MCF 10A (cell line): ENCODE measurements at regions not wholly inside any gene's neighbourhood (a gene's known extent, or its start where the extent isn't known, plus 50 kb on each side); places are given as distances from the start of the nearest gene placed in this dataset.
"Not testable (repeated sequence)": the region's sequence is repeated elsewhere in the genome, so short reads cannot be mapped to it uniquely, and the experiment has no call there.

Experiments used
- BruUV-seq: library from RNA; stranded (reverse); fragments of 400-500 nt; replicated peaks from 2 replicates; lab custom pipeline; 2021; lab: Mats Ljungman, UMichigan
- CTCF ChIA-PET: fragments of 300-600 bp; sonication (Branson Sonifier 250); formaldehyde crosslinking; extraction: SDS; loops from one replicate; lab custom pipeline; 2021; ENCODE audit warnings: antibody characterized with exemption, inconsistent platforms; lab: Yijun Ruan, JAX
- POLR2A ChIA-PET: fragments of 300-600, 350-650 bp; sonication (Branson Sonifier 250); formaldehyde crosslinking; extraction: SDS; loops from one replicate; lab custom pipeline; 2020; ENCODE audit warnings: antibody characterized with exemption, inconsistent platforms; lab: Yijun Ruan, JAX
- DNase-seq: peaks from one replicate; pipeline ENCODE4 v3.0.0-alpha.2; 2018; ENCODE audit not compliant: unreplicated experiment
- H3K27ac Mint-ChIP-seq: one replicate; pipeline ENCODE4 v1.8.0; 2022; ENCODE audit warnings: mild to moderate bottlenecking, low read depth, mixed read lengths; ENCODE audit not compliant: unreplicated experiment
- H3K27me3 Mint-ChIP-seq: one replicate; pipeline ENCODE4 v1.8.0; 2022; ENCODE audit warnings: mixed read lengths; ENCODE audit not compliant: insufficient read depth, unreplicated experiment
- H3K36me3 Mint-ChIP-seq: one replicate; pipeline ENCODE4 v1.8.0; 2022; ENCODE audit warnings: mild to moderate bottlenecking, moderate library complexity, mixed read lengths; ENCODE audit not compliant: insufficient read depth, unreplicated experiment
- H3K4me1 Mint-ChIP-seq: one replicate; pipeline ENCODE4 v1.8.0; 2022; ENCODE audit warnings: mixed read lengths; ENCODE audit not compliant: insufficient read depth, unreplicated experiment
- H3K4me3 Mint-ChIP-seq: one replicate; pipeline ENCODE4 v1.8.0; 2022; ENCODE audit warnings: mild to moderate bottlenecking, moderate library complexity, mixed read lengths; ENCODE audit not compliant: unreplicated experiment
- H3K9me3 Mint-ChIP-seq: one replicate; pipeline ENCODE4 v1.8.0; 2022; ENCODE audit warnings: mixed read lengths; ENCODE audit not compliant: unreplicated experiment
- intact Hi-C: fragments of 100-400 bp; cut with micrococcal nuclease; formaldehyde crosslinking; loops from 2 replicates; pipeline ENCODE4 v1.14.1; 2022
- TF ChIP-seq, protein P1 (sequence below): fragments of 200-600 bp; IDR thresholded peaks from one replicate; pipeline ENCODE4 v1.8.0; 2022; ENCODE audit warnings: antibody characterized with exemption, mild to moderate bottlenecking; ENCODE audit not compliant: unreplicated experiment

DNA sequence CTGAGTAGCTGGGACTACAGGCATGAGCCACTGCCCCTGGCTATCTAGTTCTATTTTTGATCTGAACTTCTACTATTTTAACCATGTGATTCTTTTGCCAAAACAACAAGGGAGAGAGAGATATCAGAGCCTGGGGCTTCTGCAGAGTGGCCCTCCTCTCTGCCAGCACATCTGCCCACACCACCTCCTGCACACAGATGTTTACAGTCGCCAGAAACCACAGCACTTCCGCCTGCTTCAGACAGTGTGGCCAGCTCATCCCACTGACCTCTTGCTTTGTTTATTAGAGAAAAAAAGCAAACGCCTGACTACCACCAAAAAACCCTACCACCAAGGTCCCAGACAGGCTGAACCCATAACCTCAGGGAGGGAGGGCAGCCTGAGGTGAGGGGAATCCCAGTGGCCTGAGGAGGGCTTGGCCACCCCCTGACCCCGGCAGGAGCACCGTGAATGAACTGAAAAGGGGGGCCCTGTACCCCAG, 85.9 kb upstream of the ABHD2 start:
- H3K9me3 Mint-ChIP-seq = no peaks in the 10 kb centered on the region
- peaks cover 5% of the 10 kb centered on the region for H3K4me1 Mint-ChIP-seq
- no peak overlapping the region for H3K27ac Mint-ChIP-seq
- TF ChIP-seq, protein P1, sequence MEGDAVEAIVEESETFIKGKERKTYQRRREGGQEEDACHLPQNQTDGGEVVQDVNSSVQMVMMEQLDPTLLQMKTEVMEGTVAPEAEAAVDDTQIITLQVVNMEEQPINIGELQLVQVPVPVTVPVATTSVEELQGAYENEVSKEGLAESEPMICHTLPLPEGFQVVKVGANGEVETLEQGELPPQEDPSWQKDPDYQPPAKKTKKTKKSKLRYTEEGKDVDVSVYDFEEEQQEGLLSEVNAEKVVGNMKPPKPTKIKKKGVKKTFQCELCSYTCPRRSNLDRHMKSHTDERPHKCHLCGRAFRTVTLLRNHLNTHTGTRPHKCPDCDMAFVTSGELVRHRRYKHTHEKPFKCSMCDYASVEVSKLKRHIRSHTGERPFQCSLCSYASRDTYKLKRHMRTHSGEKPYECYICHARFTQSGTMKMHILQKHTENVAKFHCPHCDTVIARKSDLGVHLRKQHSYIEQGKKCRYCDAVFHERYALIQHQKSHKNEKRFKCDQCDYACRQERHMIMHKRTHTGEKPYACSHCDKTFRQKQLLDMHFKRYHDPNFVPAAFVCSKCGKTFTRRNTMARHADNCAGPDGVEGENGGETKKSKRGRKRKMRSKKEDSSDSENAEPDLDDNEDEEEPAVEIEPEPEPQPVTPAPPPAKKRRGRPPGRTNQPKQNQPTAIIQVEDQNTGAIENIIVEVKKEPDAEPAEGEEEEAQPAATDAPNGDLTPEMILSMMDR = no peak
- CTCF ChIA-PET = interaction anchor here (0.7 to 2.1 kb wide), 3 partner anchors 98 to 176 kb away, joined by 4 to 7 read pairs (median 5); no protein-coding TSS in a partner anchor
- DNase-seq = peak; percentile 14
- peaks cover 12% of the 10 kb centered on the region for H3K27me3 Mint-ChIP-seq
- intact Hi-C loops = no loop called here
- no peaks in the 10 kb centered on the region for H3K36me3 Mint-ChIP-seq
- H3K4me3 Mint-ChIP-seq = no peak overlapping the region
- no TSS peak for BruUV-seq
- POLR2A ChIA-PET = no interaction called here

DNA sequence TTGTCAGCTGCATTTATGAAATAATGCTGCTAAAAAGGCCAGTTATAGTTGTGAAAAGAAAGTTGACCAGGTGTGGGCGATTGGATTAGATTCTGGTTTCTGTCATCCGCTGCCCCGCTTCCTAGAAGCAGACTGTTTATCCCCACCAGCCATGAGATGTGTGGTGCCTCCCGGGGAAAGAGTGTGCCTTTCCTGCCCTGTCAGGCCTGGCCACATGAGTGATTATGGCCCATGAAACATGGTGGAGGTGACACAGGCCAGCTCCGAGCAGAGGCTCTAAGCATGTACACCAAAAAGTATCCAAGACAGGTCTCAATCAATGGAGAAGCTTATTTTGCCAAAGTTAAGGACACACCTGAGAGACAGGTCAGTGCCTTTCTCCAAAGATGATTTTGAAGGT, 85.4 kb upstream of the ABHD2 start:
- no peak overlapping the region for H3K27ac Mint-ChIP-seq
- ChIA-PET CTCF (interaction anchor here (0.6 to 2.1 kb wide), 7 partner anchors 46 to 175 kb away, joined by 3 to 7 read pairs (median 4); no protein-coding TSS in a partner anchor), POLR2A (interaction anchor here (1.2 kb wide), 1 partner anchor 45 kb away, joined by 3 read pairs; no protein-coding TSS in a partner anchor)
- H3K27me3 Mint-ChIP-seq = peaks cover 12% of the 10 kb centered on the region
- H3K9me3 Mint-ChIP-seq = no peaks in the 10 kb centered on the region
- H3K4me1 Mint-ChIP-seq = peaks cover 5% of the 10 kb centered on the region
- BruUV-seq = no TSS peak
- H3K4me3 Mint-ChIP-seq = no peak overlapping the region
- H3K36me3 Mint-ChIP-seq = no peaks in the 10 kb centered on the region
- intact Hi-C loops = no loop called here
- no peak for DNase-seq
- TF ChIP-seq, protein P1 = no peak

DNA sequence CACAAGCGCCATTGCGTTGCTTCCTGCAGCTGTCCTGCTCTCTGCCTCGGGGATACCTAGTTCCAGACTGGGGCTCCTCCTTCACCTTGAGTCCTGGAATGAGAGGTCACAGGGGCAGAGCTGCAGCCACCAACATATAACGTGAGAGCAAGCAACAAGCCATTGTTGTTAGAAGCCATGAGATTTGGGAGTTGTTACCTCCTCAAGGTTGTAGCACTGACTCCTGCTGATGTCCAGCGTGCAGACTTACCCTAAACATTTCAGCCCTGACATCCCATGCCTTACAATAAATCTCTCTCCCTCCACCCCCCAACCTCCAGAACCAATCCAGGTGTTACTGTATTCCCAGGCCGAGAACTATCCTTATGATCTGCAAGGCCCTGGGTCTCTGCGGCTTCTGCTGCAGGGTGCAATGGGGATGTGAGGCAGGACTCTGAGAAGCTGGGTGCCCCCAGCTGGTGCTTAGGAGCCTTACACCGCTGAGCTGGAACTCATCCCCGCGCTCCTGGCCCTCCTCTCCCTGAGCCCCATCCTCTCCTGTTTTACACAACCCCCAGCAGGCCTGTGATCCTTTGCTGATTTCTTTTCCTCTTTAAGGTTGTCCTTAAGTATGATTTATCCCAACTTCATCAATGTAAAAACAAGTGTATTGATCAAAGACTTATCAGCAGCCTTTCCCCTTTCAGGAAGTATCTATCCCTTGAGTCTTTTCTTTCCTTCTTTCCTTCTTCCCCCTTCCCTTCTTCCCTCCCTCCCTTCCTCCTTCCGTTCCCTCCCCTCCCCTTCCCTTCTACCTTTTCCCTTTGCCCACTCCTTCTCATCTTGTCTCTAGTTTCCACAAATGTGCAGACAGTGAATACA, 84.2 kb upstream of the ABHD2 start:
- peaks cover 12% of the 10 kb centered on the region for H3K27me3 Mint-ChIP-seq
- peak; percentile 27 for DNase-seq
- TF ChIP-seq, protein P1 = peak; percentile 9
- POLR2A ChIA-PET = interaction anchor here (1.2 kb wide), 1 partner anchor 47 kb away, joined by 3 read pairs; no protein-coding TSS in a partner anchor
- H3K27ac Mint-ChIP-seq = no peak overlapping the region
- no TSS peak for BruUV-seq
- no peaks in the 10 kb centered on the region for H3K36me3 Mint-ChIP-seq
- CTCF ChIA-PET = interaction anchor here (0.6 to 2.1 kb wide), 8 partner anchors 9 to 244 kb away, joined by 3 to 7 read pairs (median 4); no protein-coding TSS in a partner anchor
- H3K9me3 Mint-ChIP-seq = no peaks in the 10 kb centered on the region
- intact Hi-C loops = loop anchor here (1.0 kb wide), 1 partner anchor 100 kb away; no protein-coding TSS in a partner anchor
- H3K4me1 Mint-ChIP-seq = peaks cover 5% of the 10 kb centered on the region
- H3K4me3 Mint-ChIP-seq = no peak overlapping the region

DNA sequence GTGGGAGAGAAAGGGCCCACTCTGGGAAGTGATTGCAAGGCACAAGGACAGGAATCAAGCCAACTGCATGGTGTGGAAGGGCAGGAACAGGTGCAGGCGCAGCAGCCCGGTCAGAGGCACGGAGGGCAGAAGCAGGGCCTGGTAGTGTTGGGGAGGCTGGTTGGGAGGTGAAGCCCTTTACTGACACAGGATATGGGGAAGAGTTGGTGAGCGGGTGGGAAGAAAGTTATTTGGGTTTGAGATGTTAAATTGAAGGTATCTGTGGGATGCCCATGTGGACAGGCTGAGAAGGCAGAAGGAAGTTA, 83.6 kb upstream of the ABHD2 start:
- Mint-ChIP-seq H3K27me3 (peaks cover 12% of the 10 kb centered on the region), H3K27ac (no peak overlapping the region), H3K36me3 (no peaks in the 10 kb centered on the region), H3K9me3 (no peaks in the 10 kb centered on the region), H3K4me3 (no peak overlapping the region), H3K4me1 (peaks cover 5% of the 10 kb centered on the region)
- TF ChIP-seq, protein P1 = no peak
- ChIA-PET POLR2A (no interaction called here), CTCF (interaction anchor here (0.6 to 2.1 kb wide), 2 partner anchors 23 to 100 kb away, joined by 4 to 7 read pairs; no protein-coding TSS in a partner anchor)
- BruUV-seq = no TSS peak
- DNase-seq = no peak
- intact Hi-C loops = loop anchor here (1.0 kb wide), 1 partner anchor 100 kb away; no protein-coding TSS in a partner anchor

DNA sequence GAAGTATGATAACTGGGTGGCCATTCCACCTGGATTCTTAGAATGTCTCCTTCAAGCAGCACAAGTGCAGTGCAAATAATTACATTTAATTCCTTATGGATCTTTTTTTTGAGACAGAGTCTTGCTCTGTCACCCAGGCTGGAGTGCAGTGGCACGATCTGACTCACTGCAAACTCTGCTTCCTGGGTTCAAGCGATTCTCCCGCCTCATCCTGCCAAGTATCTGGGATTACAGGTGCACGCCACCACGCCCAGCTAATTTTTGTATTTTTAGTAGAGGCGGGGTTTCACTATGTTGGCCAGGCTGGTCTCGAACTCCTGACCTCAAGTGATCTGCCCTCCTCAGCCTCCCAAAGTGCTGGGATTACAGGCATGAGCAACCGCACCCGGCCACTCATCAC, 80.7 kb upstream of the ABHD2 start:
- DNase-seq, H3K27ac Mint-ChIP-seq, H3K9me3 Mint-ChIP-seq, POLR2A ChIA-PET, H3K4me3 Mint-ChIP-seq, BruUV-seq, H3K36me3 Mint-ChIP-seq, intact Hi-C loops, CTCF ChIA-PET, H3K4me1 Mint-ChIP-seq: not testable (repeated sequence)
- H3K27me3 Mint-ChIP-seq = peaks cover 12% of the 10 kb centered on the region
